ENCODE measurements at regions not wholly inside any gene's neighbourhood (a gene's known extent, or its start where the extent isn't known, plus 50 kb on each side); places are given as distances from the start of the nearest gene placed in this dataset.

DNA sequence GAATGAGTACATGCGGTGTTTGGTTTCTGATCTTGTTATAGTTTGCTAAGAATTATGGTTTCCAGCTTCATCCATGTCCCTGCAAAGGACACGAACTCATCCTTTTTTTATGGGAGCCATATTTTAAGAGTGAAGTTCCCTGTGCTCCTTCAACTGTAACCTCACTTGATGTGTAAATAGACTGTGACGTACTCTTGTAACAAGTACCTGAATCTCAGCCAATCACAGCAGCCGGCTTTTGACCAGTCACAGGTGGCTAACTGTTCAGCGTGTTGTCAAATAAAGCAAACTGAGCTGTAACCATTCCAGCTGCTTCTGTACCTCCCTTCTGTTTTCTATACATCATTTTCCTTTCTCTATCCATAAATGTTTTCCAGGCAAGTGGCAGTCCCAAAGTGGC lies 774.3 kb upstream of the HS6ST1 start:
- no peak overlapping the region for H3K9ac ChIP-seq (ENCODE audit: low read length)
- no peak overlapping the region for H3K4me3 ChIP-seq (ENCODE audit: insufficient read depth, low read length, poor library complexity, severe bottlenecking)
- H4K20me1 ChIP-seq (ENCODE audit: low read depth, low read length), result no peaks in the 10 kb centered on the region
- no peaks in the 10 kb centered on the region for H3K9me3 ChIP-seq (ENCODE audit: insufficient read depth, low read length)
- no peaks in the 10 kb centered on the region for H3K79me2 ChIP-seq (ENCODE audit: insufficient read depth, low read length)
- H3K36me3 ChIP-seq (ENCODE audit: low read length), result no peaks in the 10 kb centered on the region
- TF ChIP-seq, protein P1, sequence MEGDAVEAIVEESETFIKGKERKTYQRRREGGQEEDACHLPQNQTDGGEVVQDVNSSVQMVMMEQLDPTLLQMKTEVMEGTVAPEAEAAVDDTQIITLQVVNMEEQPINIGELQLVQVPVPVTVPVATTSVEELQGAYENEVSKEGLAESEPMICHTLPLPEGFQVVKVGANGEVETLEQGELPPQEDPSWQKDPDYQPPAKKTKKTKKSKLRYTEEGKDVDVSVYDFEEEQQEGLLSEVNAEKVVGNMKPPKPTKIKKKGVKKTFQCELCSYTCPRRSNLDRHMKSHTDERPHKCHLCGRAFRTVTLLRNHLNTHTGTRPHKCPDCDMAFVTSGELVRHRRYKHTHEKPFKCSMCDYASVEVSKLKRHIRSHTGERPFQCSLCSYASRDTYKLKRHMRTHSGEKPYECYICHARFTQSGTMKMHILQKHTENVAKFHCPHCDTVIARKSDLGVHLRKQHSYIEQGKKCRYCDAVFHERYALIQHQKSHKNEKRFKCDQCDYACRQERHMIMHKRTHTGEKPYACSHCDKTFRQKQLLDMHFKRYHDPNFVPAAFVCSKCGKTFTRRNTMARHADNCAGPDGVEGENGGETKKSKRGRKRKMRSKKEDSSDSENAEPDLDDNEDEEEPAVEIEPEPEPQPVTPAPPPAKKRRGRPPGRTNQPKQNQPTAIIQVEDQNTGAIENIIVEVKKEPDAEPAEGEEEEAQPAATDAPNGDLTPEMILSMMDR (IDR thresholded peaks at IDR 0.05; ENCODE audit: insufficient read depth, low read length, poor library complexity, severe bottlenecking), result no peak
- no peak for TF ChIP-seq EZH2phosphoT487 (conservative IDR thresholded peaks at IDR 0.05; ENCODE audit: low read length)
- H3K27ac ChIP-seq (ENCODE audit: low read depth, low read length), result no peak overlapping the region
- H3K9me2 ChIP-seq (replicated peaks; ENCODE audit: insufficient read depth, low read length), result no peaks in the 10 kb centered on the region
- H3K4me2 ChIP-seq (ENCODE audit: low read depth, low read length, poor library complexity, severe bottlenecking), result no peak overlapping the region
- H3F3A ChIP-seq (ENCODE audit: insufficient read depth), result no peaks in the 10 kb centered on the region
- H3K27me3 ChIP-seq (ENCODE audit: low read length), result no peaks in the 10 kb centered on the region
- no peak overlapping the region for H2AFZ ChIP-seq (ENCODE audit: low read depth, low read length, severe bottlenecking)

DNA sequence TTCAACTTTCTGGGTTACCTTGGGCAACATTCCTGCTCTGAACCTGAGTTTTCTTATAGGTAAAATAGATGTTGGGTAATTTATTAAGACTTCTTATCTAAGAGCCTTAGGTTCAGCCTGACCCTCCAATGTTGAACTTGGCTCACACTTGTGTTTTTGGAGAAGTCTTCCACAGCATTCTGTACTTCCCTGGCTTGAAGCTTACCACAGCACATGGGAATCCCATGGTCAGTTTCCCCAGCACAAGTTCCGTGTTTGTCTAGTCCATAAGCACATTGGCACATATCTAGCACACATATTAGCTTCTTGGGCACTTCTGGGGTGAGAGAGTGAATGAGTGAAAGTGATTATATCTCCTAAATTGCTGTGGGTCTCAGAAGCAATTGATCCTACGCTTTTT lies 782.5 kb upstream of the HS6ST1 start:
- Histone ChIP-seq H3K9me3 (ENCODE audit: insufficient read depth, low read length) (no peaks in the 10 kb centered on the region), H3K4me3 (ENCODE audit: insufficient read depth, low read length, poor library complexity, severe bottlenecking) (no peak overlapping the region), H4K20me1 (ENCODE audit: low read depth, low read length) (no peaks in the 10 kb centered on the region), H3K27me3 (ENCODE audit: low read length) (no peaks in the 10 kb centered on the region), H2AFZ (ENCODE audit: low read depth, low read length, severe bottlenecking) (no peak overlapping the region), H3K4me2 (ENCODE audit: low read depth, low read length, poor library complexity, severe bottlenecking) (no peak overlapping the region), H3K9ac (ENCODE audit: low read length) (no peak overlapping the region), H3K36me3 (ENCODE audit: low read length) (no peaks in the 10 kb centered on the region), H3K79me2 (ENCODE audit: insufficient read depth, low read length) (no peaks in the 10 kb centered on the region), H3K9me2 (replicated peaks; ENCODE audit: insufficient read depth, low read length) (no peaks in the 10 kb centered on the region), H3K27ac (ENCODE audit: low read depth, low read length) (no peak overlapping the region), H3F3A (ENCODE audit: insufficient read depth) (no peaks in the 10 kb centered on the region)
- TF ChIP-seq, protein P1 (IDR thresholded peaks at IDR 0.05; ENCODE audit: insufficient read depth, low read length, poor library complexity, severe bottlenecking), result no peak
- no peak for TF ChIP-seq EZH2phosphoT487 (conservative IDR thresholded peaks at IDR 0.05; ENCODE audit: low read length)

DNA sequence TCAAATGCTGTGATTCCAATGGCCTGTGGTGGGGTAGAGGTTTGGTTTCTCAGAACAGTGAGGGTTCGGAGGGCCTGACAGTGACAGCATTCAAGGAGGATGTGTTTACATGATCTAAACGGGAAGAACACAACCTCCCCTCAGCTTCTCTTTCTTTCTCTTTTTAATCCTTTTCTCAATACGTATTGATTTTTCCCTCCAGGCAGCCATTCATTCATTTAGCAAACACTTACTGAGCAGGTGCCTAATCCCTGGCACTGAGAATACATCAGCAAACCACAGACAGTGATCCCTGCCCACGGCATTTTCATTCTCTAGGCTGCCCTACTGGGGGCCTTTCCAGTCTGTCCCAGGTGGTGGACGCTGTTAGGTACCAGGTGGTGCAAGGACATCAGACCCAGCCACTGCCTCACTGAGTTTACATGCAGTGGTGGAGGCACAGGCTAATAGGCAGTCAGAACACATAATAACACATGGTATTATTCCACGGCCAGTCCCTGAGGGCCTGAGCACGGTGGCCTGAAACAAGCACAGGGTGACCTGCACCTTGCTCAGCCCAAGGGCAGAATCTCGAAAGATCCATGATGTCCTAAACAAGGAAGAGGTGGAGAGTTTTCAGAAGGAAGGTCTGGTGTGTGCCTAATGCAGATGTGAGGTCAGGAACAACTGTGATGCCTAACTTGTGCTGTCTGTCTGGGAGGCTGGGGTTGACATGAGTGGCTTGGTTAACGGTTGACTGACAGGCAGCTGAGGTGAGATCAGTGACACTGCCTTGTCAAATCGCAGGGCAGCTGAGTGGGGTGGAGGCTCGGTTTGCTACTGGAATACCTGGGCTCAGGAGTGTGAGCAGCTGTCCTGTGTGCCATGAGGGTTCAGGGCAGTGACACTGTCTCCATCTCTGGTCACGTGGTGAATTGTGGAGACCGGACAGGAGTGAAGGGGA lies 785.5 kb upstream of the HS6ST1 start:
- H3F3A ChIP-seq (ENCODE audit: insufficient read depth), result no peaks in the 10 kb centered on the region
- no peaks in the 10 kb centered on the region for H3K79me2 ChIP-seq (ENCODE audit: insufficient read depth, low read length)
- no peaks in the 10 kb centered on the region for H3K9me2 ChIP-seq (replicated peaks; ENCODE audit: insufficient read depth, low read length)
- H3K27ac ChIP-seq (ENCODE audit: low read depth, low read length), result no peak overlapping the region
- H3K9ac ChIP-seq (ENCODE audit: low read length), result no peak overlapping the region
- no peaks in the 10 kb centered on the region for H3K27me3 ChIP-seq (ENCODE audit: low read length)
- no peaks in the 10 kb centered on the region for H3K36me3 ChIP-seq (ENCODE audit: low read length)
- H3K4me2 ChIP-seq (ENCODE audit: low read depth, low read length, poor library complexity, severe bottlenecking), result no peak overlapping the region
- H3K4me3 ChIP-seq (ENCODE audit: insufficient read depth, low read length, poor library complexity, severe bottlenecking), result no peak overlapping the region
- H3K9me3 ChIP-seq (ENCODE audit: insufficient read depth, low read length), result no peaks in the 10 kb centered on the region
- TF ChIP-seq, protein P1 (IDR thresholded peaks at IDR 0.05; ENCODE audit: insufficient read depth, low read length, poor library complexity, severe bottlenecking), result no peak
- H4K20me1 ChIP-seq (ENCODE audit: low read depth, low read length), result no peaks in the 10 kb centered on the region
- no peak overlapping the region for H2AFZ ChIP-seq (ENCODE audit: low read depth, low read length, severe bottlenecking)
